T-helper 9 cell (primary cell): ENCODE measurements at regions not wholly inside any gene's neighbourhood (a gene's known extent, or its start where the extent isn't known, plus 50 kb on each side); places are given as distances from the start of the nearest gene placed in this dataset.

Experiments used
- DNase-seq: peaks from one replicate; pipeline ENCODE4 v3.0.0-alpha.2; 2020

GRCh38 chr4:3831529-3832150, 65.5 kb downstream of the ADRA2C start:
- DNase-seq, result no peak

- no peak for DNase-seq
Measured at GRCh38 chr4:3832536-3833220, 66.5 kb downstream of the ADRA2C start.

GRCh38 chr4:3833326-3833989, 67.3 kb downstream of the ADRA2C start:
- no peak for DNase-seq

- no peak for DNase-seq
Measured at GRCh38 chr4:3834186-3834662, 68.0 kb downstream of the ADRA2C start.

- no peak for DNase-seq
Measured at GRCh38 chr4:3834663-3835521, 68.7 kb downstream of the ADRA2C start.

- DNase-seq, result no peak
Measured at GRCh38 chr4:3835527-3836405, 69.6 kb downstream of the ADRA2C start.

- no peak for DNase-seq
Measured at GRCh38 chr4:3836406-3836755, 70.2 kb downstream of the ADRA2C start.

- no peak for DNase-seq
Measured at GRCh38 chr4:3836756-3837601, 70.8 kb downstream of the ADRA2C start.

- no peak for DNase-seq
Measured at GRCh38 chr4:3838437-3839380, 72.5 kb downstream of the ADRA2C start.

GRCh38 chr4:3845094-3845743, 79.0 kb downstream of the ADRA2C start:
- no peak for DNase-seq

GRCh38 chr4:3845744-3846429, 79.7 kb downstream of the ADRA2C start:
- no peak for DNase-seq

- DNase-seq, result no peak
Measured at GRCh38 chr4:3847211-3847940, 81.2 kb downstream of the ADRA2C start.

GRCh38 chr4:3848323-3848722, 82.1 kb downstream of the ADRA2C start:
- no peak for DNase-seq

- no peak for DNase-seq
Measured at GRCh38 chr4:3849140-3849539, 83.0 kb downstream of the ADRA2C start.

GRCh38 chr4:3850128-3850527, 83.9 kb downstream of the ADRA2C start:
- DNase-seq, result no peak

GRCh38 chr4:3851211-3851610, 85.0 kb downstream of the ADRA2C start:
- no peak for DNase-seq

GRCh38 chr4:3851881-3852280, 85.7 kb downstream of the ADRA2C start:
- DNase-seq, result no peak

- DNase-seq, result no peak
Measured at GRCh38 chr4:3852309-3852708, 86.1 kb downstream of the ADRA2C start.
